Common myeloid progenitor, CD34-positive (primary cell): ENCODE measurements at regions not wholly inside any gene's neighbourhood (a gene's known extent, or its start where the extent isn't known, plus 50 kb on each side); places are given as distances from the start of the nearest gene placed in this dataset.

ENCODE experiments used
- CTCF ChIA-PET: fragments of 350-600 bp; sonication (Branson Sonifier 250); formaldehyde crosslinking; loops from one replicate; lab custom pipeline; 2021; ENCODE audit warnings: antibody characterized with exemption; lab: Charles Lee
- POLR2A ChIA-PET: fragments of 350-600 bp; sonication (Branson Sonifier 250); formaldehyde crosslinking; loops from one replicate; lab custom pipeline; 2021; ENCODE audit warnings: antibody characterized with exemption; lab: Charles Lee
- DNase-seq, 3 donors: peaks; one replicate each; pipeline versions ENCODE4 v3.0.0 to v3.0.0-alpha.2; 2013
- H3K27ac ChIP-seq, 2 experiments: 1 replicate in 1 of 2; 2 replicates in 1 of 2; pipeline ENCODE4 v1.7.0; 2013; ENCODE audit warnings: inconsistent platforms in 2 of 2, low read length in 2 of 2, mild to moderate bottlenecking in 2 of 2, low read depth in 1 of 2, moderate library complexity in 1 of 2; ENCODE audit not compliant: severe bottlenecking in 2 of 2, insufficient read depth in 1 of 2, poor library complexity in 1 of 2
- H3K27me3 ChIP-seq, 5 experiments: replicated peaks in 2 of 5; 1 replicate in 3 of 5; 2 replicates in 2 of 5; pipeline versions ENCODE4 v1.6.1 to v1.7.0; 2013; ENCODE audit warnings: low read length in 4 of 5, mild to moderate bottlenecking in 2 of 5, moderate library complexity in 2 of 5, inconsistent platforms in 1 of 5; ENCODE audit not compliant: insufficient read depth in 5 of 5, control insufficient read depth in 4 of 5
- H3K36me3 ChIP-seq, 4 experiments: 1 replicate in 2 of 4; 2 replicates in 2 of 4; pipeline versions ENCODE4 v1.6.1 to v1.7.0; 2013; ENCODE audit warnings: low read length in 3 of 4, control low read depth in 1 of 4, mild to moderate bottlenecking in 1 of 4; ENCODE audit not compliant: control insufficient read depth in 4 of 4, insufficient read depth in 4 of 4
- H3K4me1 ChIP-seq, 4 experiments: 1 replicate in 3 of 4; 2 replicates in 1 of 4; pipeline versions ENCODE4 v1.6.1 to v1.7.1; 2013; ENCODE audit warnings: low read length in 3 of 4, mild to moderate bottlenecking in 3 of 4, control low read depth in 1 of 4, inconsistent platforms in 1 of 4, moderate library complexity in 1 of 4; ENCODE audit not compliant: control insufficient read depth in 4 of 4, insufficient read depth in 4 of 4; ENCODE audit errors: control extremely low read depth in 1 of 4
- H3K4me3 ChIP-seq, 7 experiments: 1 replicate in 4 of 7; 2 replicates in 3 of 7; pipeline versions ENCODE4 v1.5.1 to v1.7.0; 2013; ENCODE audit warnings: mild to moderate bottlenecking in 7 of 7, low read length in 6 of 7, moderate library complexity in 6 of 7, inconsistent platforms in 2 of 7, low read depth in 2 of 7, control low read depth in 1 of 7; ENCODE audit not compliant: insufficient read depth in 4 of 7, control insufficient read depth in 1 of 7; ENCODE audit errors: extremely low read depth in 1 of 7
- H3K9me3 ChIP-seq, 5 experiments: 1 replicate in 4 of 5; 2 replicates in 1 of 5; pipeline versions ENCODE4 v1.6.1 to v1.7.1; 2013; ENCODE audit warnings: low read length in 4 of 5, mild to moderate bottlenecking in 2 of 5, inconsistent platforms in 1 of 5, low read depth in 1 of 5, moderate library complexity in 1 of 5; ENCODE audit not compliant: control insufficient read depth in 4 of 5, insufficient read depth in 2 of 5; ENCODE audit errors: control extremely low read depth in 1 of 5
- WGBS: methylation state at CpG from one replicate; pipeline ENCODE4 v1.1.5; 2013; ENCODE audit not compliant: insufficient coverage; 5-methylcytosine and 5-hydroxymethylcytosine counted together

- CTCF ChIA-PET = no interaction called here
These were observed 934.8 kb upstream of the EEF2KMT start for GRCh38 chr16:6032438-6032837.

GRCh38 chr16:6031567-6031966 lies 934.0 kb upstream of the EEF2KMT start:
- ChIA-PET CTCF (no interaction called here), POLR2A (no interaction called here)
- Histone ChIP-seq H3K4me3 (no peak overlapping the region), H3K27me3 (peaks cover 0 to 2% (median 0%) of the 10 kb centered on the region in 5 experiments), H3K9me3 (no peaks in the 10 kb centered on the region), H3K4me1 (no peaks in the 10 kb centered on the region), H3K27ac (no peak overlapping the region), H3K36me3 (no peaks in the 10 kb centered on the region)
- WGBS = 66% methylated on average over 6 of the region's 7 CpGs
- DNase-seq = no peak

More at GRCh38 chr16:6032438-6032837, 934.8 kb upstream of the EEF2KMT start:
- Histone ChIP-seq H3K36me3 (no peaks in the 10 kb centered on the region), H3K27ac (no peak overlapping the region), H3K4me1 (no peaks in the 10 kb centered on the region), H3K4me3 (no peak overlapping the region), H3K9me3 (no peaks in the 10 kb centered on the region), H3K27me3 (peaks cover 0 to 2% (median 0%) of the 10 kb centered on the region in 5 experiments)
- POLR2A ChIA-PET = no interaction called here
- WGBS = 86% methylated on average over 1 of the region's 3 CpGs
- no peak for DNase-seq

- no peaks in the 10 kb centered on the region for H3K4me1 ChIP-seq
- peaks cover 0 to 2% (median 0%) of the 10 kb centered on the region in 5 experiments for H3K27me3 ChIP-seq
- no peaks in the 10 kb centered on the region for H3K36me3 ChIP-seq
- no peak for DNase-seq
- POLR2A ChIA-PET = no interaction called here
- H3K4me3 ChIP-seq = no peak overlapping the region
- no peaks in the 10 kb centered on the region for H3K9me3 ChIP-seq
- WGBS = 79% methylated on average over 5 of the region's 5 CpGs
- no peak overlapping the region for H3K27ac ChIP-seq
- CTCF ChIA-PET = no interaction called here
These were observed 933.5 kb upstream of the EEF2KMT start for GRCh38 chr16:6031102-6031501.

GRCh38 chr16:6027733-6028132 lies 930.1 kb upstream of the EEF2KMT start:
- ChIA-PET POLR2A (no interaction called here), CTCF (interaction anchor here (1.3 kb wide), 1 partner anchor 11 kb away, joined by 3 read pairs; no protein-coding TSS in a partner anchor)
- no peak overlapping the region for H3K27ac ChIP-seq
- peaks cover 0 to 6% (median 0%) of the 10 kb centered on the region in 5 experiments for H3K27me3 ChIP-seq
- WGBS = 96% methylated on average over 6 of the region's 7 CpGs
- DNase-seq = no peak
- no peak overlapping the region for H3K4me3 ChIP-seq
- H3K9me3 ChIP-seq = no peaks in the 10 kb centered on the region
- H3K36me3 ChIP-seq = no peaks in the 10 kb centered on the region
- no peaks in the 10 kb centered on the region for H3K4me1 ChIP-seq

- POLR2A ChIA-PET = no interaction called here
These were observed 925.9 kb upstream of the EEF2KMT start for GRCh38 chr16:6023449-6023848.

GRCh38 chr16:6021276-6021943 lies 923.8 kb upstream of the EEF2KMT start:
- Histone ChIP-seq H3K27me3 (peaks cover 8 to 51% (median 17%) of the 10 kb centered on the region in 5 experiments), H3K27ac (no peak overlapping the region), H3K4me3 (no peak overlapping the region), H3K4me1 (no peaks in the 10 kb centered on the region), H3K9me3 (no peaks in the 10 kb centered on the region), H3K36me3 (no peaks in the 10 kb centered on the region)
- POLR2A ChIA-PET = no interaction called here
- WGBS = 74% methylated on average over 7 of the region's 9 CpGs
- CTCF ChIA-PET = no interaction called here
- no peak for DNase-seq

More at GRCh38 chr16:6023449-6023848, 925.9 kb upstream of the EEF2KMT start:
- no peaks in the 10 kb centered on the region for H3K4me1 ChIP-seq
- H3K9me3 ChIP-seq = no peaks in the 10 kb centered on the region
- no peaks in the 10 kb centered on the region for H3K36me3 ChIP-seq
- 85% methylated on average over 8 of the region's 14 CpGs for WGBS
- no peak overlapping the region for H3K27ac ChIP-seq
- no peak for DNase-seq
- CTCF ChIA-PET = no interaction called here
- no peak overlapping the region for H3K4me3 ChIP-seq
- H3K27me3 ChIP-seq = peaks cover 0 to 40% (median 17%) of the 10 kb centered on the region in 5 experiments

GRCh38 chr16:6020162-6020985 lies 922.8 kb upstream of the EEF2KMT start:
- WGBS = 8% methylated on average over 33 of the region's 41 CpGs
- CTCF ChIA-PET = no interaction called here
- Histone ChIP-seq H3K9me3 (no peaks in the 10 kb centered on the region), H3K27me3 (peaks cover 8 to 51% (median 17%) of the 10 kb centered on the region in 5 experiments), H3K36me3 (no peaks in the 10 kb centered on the region), H3K4me1 (no peaks in the 10 kb centered on the region), H3K27ac (no peak overlapping the region), H3K4me3 (no peak overlapping the region)
- DNase-seq = no peak
- POLR2A ChIA-PET = no interaction called here
